HL-60/S4 (cell line): ENCODE measurements at regions not wholly inside any gene's neighbourhood (a gene's known extent, or its start where the extent isn't known, plus 50 kb on each side); places are given as distances from the start of the nearest gene placed in this dataset.

Source experiments
- in situ Hi-C: fragments of 300-500 bp; cut with MboI; formaldehyde crosslinking; loops from 2 replicates; pipeline ENCODE4 v1.14.3; 2022; ENCODE audit warnings: low sequenced_read_pairs

GRCh38 chr14:64639340-64639821 is 64.8 kb upstream of the PLEKHG3 start:
- in situ Hi-C loops: no loop called here

GRCh38 chr14:64640839-64641238 is 63.4 kb upstream of the PLEKHG3 start:
- in situ Hi-C loops: no loop called here

GRCh38 chr14:64641760-64642159 is 62.5 kb upstream of the PLEKHG3 start:
- in situ Hi-C loops: no loop called here

- in situ Hi-C loops: no loop called here
These were observed 60.5 kb upstream of the PLEKHG3 start for GRCh38 chr14:64643709-64644108.

GRCh38 chr14:64644629-64645028 is 59.6 kb upstream of the PLEKHG3 start:
- in situ Hi-C loops: no loop called here

- in situ Hi-C loops: no loop called here
These were observed 58.9 kb upstream of the PLEKHG3 start for GRCh38 chr14:64645220-64645892.

- in situ Hi-C loops: no loop called here
These were observed 58.1 kb upstream of the PLEKHG3 start for GRCh38 chr14:64646103-64646502.

DNA sequence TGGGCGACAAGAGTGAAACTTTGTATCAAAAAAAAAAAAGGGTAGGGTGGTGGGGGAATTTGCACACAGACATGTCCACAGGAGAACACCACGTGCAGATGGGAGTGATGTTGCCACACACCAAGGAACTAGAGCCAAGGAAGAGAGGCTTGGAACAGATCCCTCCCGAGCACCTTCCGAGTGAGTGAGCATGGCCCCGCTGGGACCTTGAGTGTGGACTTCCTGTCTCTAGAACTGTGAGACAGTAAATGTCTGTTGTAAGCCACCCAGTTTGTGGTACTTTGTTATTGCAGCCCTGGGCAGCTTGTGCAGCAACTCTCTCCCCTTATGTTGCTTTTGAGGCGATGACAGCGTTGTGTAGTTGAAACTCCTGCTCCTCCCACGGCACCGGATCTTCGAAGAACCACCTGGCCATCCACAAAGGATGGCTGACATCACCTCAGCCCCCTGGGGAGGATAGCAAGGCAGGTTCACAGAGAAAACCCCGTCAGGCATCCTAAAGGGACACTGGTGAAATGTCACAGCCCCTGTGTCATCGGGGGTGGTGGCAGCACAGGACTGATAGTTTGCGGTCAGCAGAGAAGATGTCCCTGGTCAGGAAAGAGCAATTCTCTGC is 54.7 kb upstream of the PLEKHG3 start:
- in situ Hi-C loops: no loop called here

DNA sequence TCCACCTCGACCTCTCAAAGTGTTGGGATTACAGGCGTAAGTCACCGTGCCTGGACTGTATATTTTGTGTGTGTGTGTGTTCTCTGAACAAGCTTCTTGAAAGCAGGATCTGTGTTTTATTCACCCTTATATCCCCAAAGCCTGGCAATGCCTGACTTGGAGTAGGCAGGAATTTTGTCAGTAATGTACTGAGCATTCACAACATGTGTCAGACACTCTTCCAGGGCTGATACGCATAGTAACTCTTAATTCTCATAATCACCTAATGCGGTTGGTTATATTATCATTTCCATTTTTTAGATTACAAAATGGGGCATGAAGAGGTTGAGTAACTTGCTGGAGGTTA is 50.4 kb upstream of the PLEKHG3 start:
- in situ Hi-C loops: loop anchor here (25.0 kb wide), 1 partner anchor 258 kb away; the partner anchor contains the start of gene CHURC1

- in situ Hi-C loops: loop anchor here (25.0 kb wide), 1 partner anchor 258 kb away; the partner anchor contains the start of gene CHURC1
These were observed 49.9 kb upstream of the PLEKHG3 start for GRCh38 chr14:64654246-64654900.
